HepG2 (cell line): ENCODE measurements at regions not wholly inside any gene's neighbourhood (a gene's known extent, or its start where the extent isn't known, plus 50 kb on each side); places are given as distances from the start of the nearest gene placed in this dataset.

Source experiments
- ATAC-seq: fragments of 200-7000 bp; cut with Tn5 transposase; 3 replicates; pipeline ENCODE4 v1.9.1; 2020; ENCODE audit warnings: mild to moderate bottlenecking, moderate library complexity
- BruUV-seq: library from RNA; stranded (reverse); fragments of 400-500 nt; replicated peaks from 2 replicates; lab custom pipeline; 2021; lab: Mats Ljungman, UMichigan
- CTCF ChIA-PET: fragments of 300-600 bp; formaldehyde crosslinking; extraction: SDS; loops from one replicate; lab custom pipeline; 2021; ENCODE audit warnings: low total read pairs, inconsistent platforms, low intra/inter-chr PET ratio; lab: Yijun Ruan, JAX
- POLR2A ChIA-PET: fragments of 350-600 bp; sonication (Branson Sonifier 250); formaldehyde crosslinking; loops from one replicate; lab custom pipeline; 2020; ENCODE audit warnings: antibody characterized with exemption, inconsistent platforms; lab: Yijun Ruan, JAX
- DNase-seq: peaks from one replicate; pipeline ENCODE4 v3.0.0-alpha.2; 2015; ENCODE audit warnings: low spot score
- FAIRE-seq: peaks from 3 replicates; lab custom pipeline; 2011; peaks lifted over from hg19 to GRCh38; lab: Jason Lieb, UNC
- H2AFZ ChIP-seq: one replicate; pipeline ENCODE4 v1.6.1; 2011; ENCODE audit warnings: low read length, inconsistent platforms
- H3K27ac ChIP-seq: fragments of 300-600 bp; 3 replicates; pipeline ENCODE4 v1.8.0; 2011; ENCODE audit warnings: mixed run types, mild to moderate bottlenecking, mixed read lengths, low read length, inconsistent platforms; ENCODE audit not compliant: insufficient read depth; ENCODE audit errors: extremely low read length
- H3K27me3 ChIP-seq, 2 experiments: fragments of 200-600 bp in 1 of 2; 2 replicates in 1 of 2; 3 replicates in 1 of 2; pipeline versions ENCODE4 v1.6.0 to v1.8.0; 2011; ENCODE audit warnings: low read length in 2 of 2, mild to moderate bottlenecking in 2 of 2, moderate library complexity in 2 of 2, inconsistent platforms in 1 of 2; ENCODE audit not compliant: insufficient read depth in 2 of 2, control insufficient read depth in 1 of 2
- H3K36me3 ChIP-seq, 2 experiments: fragments of 200-600 bp in 1 of 2; replicated peaks in 1 of 2; 2 replicates in 1 of 2; 3 replicates in 1 of 2; pipeline versions ENCODE4 v1.5.1 to v1.8.0; 2011; ENCODE audit warnings: low read length in 2 of 2, inconsistent platforms in 1 of 2; ENCODE audit not compliant: insufficient read depth in 2 of 2, control insufficient read depth in 1 of 2
- H3K4me1 ChIP-seq: 2 replicates; pipeline ENCODE4 v1.5.1; 2012; ENCODE audit warnings: low read length, inconsistent platforms; ENCODE audit not compliant: insufficient read depth
- H3K4me2 ChIP-seq: 2 replicates; pipeline ENCODE4 v1.6.0; 2011; ENCODE audit warnings: low read depth, low read length, inconsistent platforms
- H3K4me3 ChIP-seq, 3 experiments: fragments of 200-600 bp in 1 of 3; sonication (generic), shearing (Covaris generic) in 1 of 3; replicated peaks in 1 of 3; 2 replicates each; pipeline ENCODE4 v1.5.1; 2011 to 2016; ENCODE audit warnings: low read length in 3 of 3, inconsistent platforms in 2 of 3, low read depth in 2 of 3, mild to moderate bottlenecking in 2 of 3, control low read depth in 1 of 3, mixed read lengths in 1 of 3; ENCODE audit not compliant: insufficient read depth in 1 of 3
- H3K79me2 ChIP-seq: one replicate; pipeline ENCODE4 v1.6.1; 2011; ENCODE audit warnings: low read length, inconsistent platforms; ENCODE audit not compliant: insufficient read depth
- H3K9ac ChIP-seq: 2 replicates; pipeline ENCODE4 v1.6.0; 2011; ENCODE audit warnings: mild to moderate bottlenecking, low read depth, low read length, inconsistent platforms; ENCODE audit not compliant: insufficient read depth
- H3K9me3 ChIP-seq: 2 replicates; pipeline ENCODE4 v1.5.1; 2012; ENCODE audit warnings: mild to moderate bottlenecking, low read length
- H4K20me1 ChIP-seq: 2 replicates; pipeline ENCODE4 v1.6.0; 2011; ENCODE audit warnings: inconsistent platforms, mild to moderate bottlenecking, low read length, moderate library complexity; ENCODE audit not compliant: insufficient read depth
- FLYWCH1 ChIP-seq: sonication (generic); formaldehyde crosslinking; IDR thresholded peaks from 2 replicates; pipeline ENCODE4 v1.8.1; 2023; ENCODE audit warnings: mild to moderate bottlenecking, missing genetic modification reagents
- HOXD1 ChIP-seq: sonication (generic); formaldehyde crosslinking; IDR thresholded peaks from 2 replicates; pipeline ENCODE4 v1.5.0; 2020; ENCODE audit warnings: missing genetic modification reagents
- IRF2 ChIP-seq: IDR thresholded peaks from 2 replicates; pipeline ENCODE4 v1.6.1; 2018; ENCODE audit warnings: missing genetic modification reagents, missing compliant biosample characterization
- KLF16 ChIP-seq, 2 experiments: sonication (generic) in 1 of 2; formaldehyde crosslinking in 1 of 2; IDR thresholded peaks; 2 replicates each; pipeline versions ENCODE4 v1.6.1 to v1.8.0; 2016 to 2023; ENCODE audit warnings: missing genetic modification reagents in 2 of 2, missing compliant biosample characterization in 1 of 2
- LCORL ChIP-seq, 2 experiments: fragments of 450-650 bp in 1 of 2; sonication (generic) in 1 of 2; formaldehyde crosslinking in 1 of 2; IDR thresholded peaks; 2 replicates each; pipeline versions ENCODE4 v1.5.0 to v1.6.1; 2017 to 2020; ENCODE audit warnings: antibody characterized with exemption in 1 of 2, missing genetic modification reagents in 1 of 2
- MEIS2 ChIP-seq: sonication (generic); formaldehyde crosslinking; IDR thresholded peaks from 2 replicates; pipeline ENCODE4 v1.9.0; 2021; ENCODE audit warnings: mild to moderate bottlenecking, missing genetic modification reagents
- MYNN ChIP-seq: sonication (generic); formaldehyde crosslinking; IDR thresholded peaks from 2 replicates; pipeline ENCODE4 v1.4.0; 2020; ENCODE audit warnings: mild to moderate bottlenecking, low read depth, missing genetic modification reagents
- NKX3-1 ChIP-seq: sonication (generic); formaldehyde crosslinking; IDR thresholded peaks from 2 replicates; pipeline ENCODE4 v1.5.0; 2020; ENCODE audit warnings: missing genetic modification reagents
- PCBP1 ChIP-seq: fragments of 200-400 bp; formaldehyde crosslinking; IDR thresholded peaks from 2 replicates; pipeline ENCODE4 v1.6.1; 2017; ENCODE audit warnings: mild to moderate bottlenecking, low read depth, low read length, borderline replicate concordance
- PHB2 ChIP-seq: fragments of 450-650 bp; IDR thresholded peaks from 2 replicates; pipeline ENCODE4 v1.6.1; 2018; ENCODE audit not compliant: partially characterized antibody
- SRSF9 ChIP-seq: fragments of 200-400 bp; formaldehyde crosslinking; IDR thresholded peaks from 2 replicates; pipeline ENCODE4 v1.6.1; 2018; ENCODE audit warnings: borderline replicate concordance, mild to moderate bottlenecking, low read depth, low read length; ENCODE audit not compliant: insufficient read depth, poor library complexity, severe bottlenecking
- TBX3 ChIP-seq: fragments of 450-650 bp; IDR thresholded peaks from 2 replicates; pipeline ENCODE4 v1.6.1; 2017; ENCODE audit warnings: antibody characterized with exemption, mild to moderate bottlenecking, inconsistent platforms, borderline replicate concordance
- TRAFD1 ChIP-seq: sonication (generic); formaldehyde crosslinking; IDR thresholded peaks from 2 replicates; pipeline ENCODE4 v1.5.1; 2020; ENCODE audit warnings: missing genetic modification reagents, mild to moderate bottlenecking, borderline replicate concordance
- XBP1 ChIP-seq: sonication (generic); formaldehyde crosslinking; IDR thresholded peaks from 2 replicates; pipeline ENCODE4 v1.5.0; 2020; ENCODE audit warnings: missing genetic modification reagents
- ZNF276 ChIP-seq: sonication (generic); formaldehyde crosslinking; IDR thresholded peaks from 2 replicates; pipeline ENCODE4 v1.4.0; 2020; ENCODE audit warnings: mild to moderate bottlenecking, low read depth, missing genetic modification reagents
- ZNF510 ChIP-seq: sonication (generic); formaldehyde crosslinking; IDR thresholded peaks from 2 replicates; pipeline ENCODE4 v1.4.0; 2020; ENCODE audit warnings: low read depth, mild to moderate bottlenecking, missing genetic modification reagents
- ZNF512 ChIP-seq: sonication (generic); formaldehyde crosslinking; IDR thresholded peaks from 2 replicates; pipeline ENCODE4 v1.4.0; 2020; ENCODE audit warnings: mild to moderate bottlenecking, missing genetic modification reagents
- ZSCAN22 ChIP-seq: sonication (generic); formaldehyde crosslinking; IDR thresholded peaks from 2 replicates; pipeline ENCODE4 v1.4.0; 2020; ENCODE audit warnings: mild to moderate bottlenecking, missing genetic modification reagents
- ZSCAN31 ChIP-seq: sonication (generic); formaldehyde crosslinking; IDR thresholded peaks from 2 replicates; pipeline ENCODE4 v1.5.0; 2020; ENCODE audit warnings: low read depth, mild to moderate bottlenecking, missing genetic modification reagents
- WGBS: methylation state at CpG from one replicate; pipeline ENCODE4 v1.1.6; 2017; ENCODE audit warnings: low lambda C conversion rate; 5-methylcytosine and 5-hydroxymethylcytosine counted together
- in situ Hi-C: cut with HindIII; loops from 2 replicates; pipeline ENCODE4 v1.10.0; 2017; ENCODE audit warnings: low pct_unique_long_range_greater_than_20kb; ENCODE audit not compliant: extremely low pct_ligation_motif_present
- intact Hi-C: fragments of 100-400 bp; cut with micrococcal nuclease; formaldehyde crosslinking; loops from one replicate; pipeline ENCODE4 v1.10.0; 2022; ENCODE audit not compliant: unreplicated experiment
- TF ChIP-seq, protein P1 (sequence below): IDR thresholded peaks from 2 replicates; pipeline ENCODE4 v1.6.1; 2012; ENCODE audit warnings: inconsistent platforms

DNA sequence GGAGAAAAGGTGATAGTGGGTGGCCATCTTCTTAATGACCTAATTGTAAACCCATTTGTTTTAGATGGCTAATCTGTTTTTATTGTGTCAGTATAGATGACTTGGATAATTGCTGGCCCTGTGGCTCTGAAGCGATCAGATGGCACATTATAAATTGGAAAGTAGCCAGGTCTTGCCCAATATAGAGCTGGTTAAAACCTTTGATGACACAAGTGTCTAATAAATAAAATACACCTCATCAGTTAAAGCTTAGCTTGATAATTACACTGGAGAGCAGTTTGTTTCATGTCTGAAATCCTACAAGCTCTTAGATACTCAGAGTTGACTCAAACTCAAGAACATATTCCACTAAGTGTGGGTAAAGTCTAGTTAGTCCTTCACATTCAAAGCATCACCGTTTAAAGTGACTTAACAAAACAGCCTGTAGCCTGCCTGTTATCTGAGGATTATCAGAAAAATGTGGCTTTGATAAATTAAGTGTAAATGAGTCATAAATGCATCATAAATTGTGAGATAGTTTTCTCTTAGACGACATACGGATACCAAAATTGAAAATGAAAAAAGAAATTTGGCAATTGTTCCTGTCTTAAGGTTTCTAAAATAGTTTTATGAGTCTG is 280.9 kb downstream of the LRIG3 start:
- ATAC-seq (no peak), DNase-seq (no peak)
- H3K4me3 ChIP-seq: no peak overlapping the region

More for the DNA sequence above, 280.9 kb downstream of the LRIG3 start:
- in situ Hi-C loops (no loop called here), intact Hi-C loops (no loop called here)
- ChIA-PET POLR2A (no interaction called here), CTCF (no interaction called here)
- no peaks in the 10 kb centered on the region for H3K9me3 ChIP-seq
- no peaks in the 10 kb centered on the region for H3K4me1 ChIP-seq
- no peak overlapping the region for H2AFZ ChIP-seq
- H3K4me2 ChIP-seq: no peak overlapping the region
- no peak overlapping the region for H3K27ac ChIP-seq
- FAIRE-seq: no peak
- TF ChIP-seq ZSCAN22 (CRISPR knock-in tag): no peak
- TF ChIP-seq LCORL (IDR thresholded peaks at IDR 0.05): no peak
- TF ChIP-seq LCORL (CRISPR knock-in tag; IDR thresholded peaks at IDR 0.05): no peak
- TF ChIP-seq SRSF9: no peak
- no peak for TF ChIP-seq IRF2 (CRISPR knock-in tag)
- TF ChIP-seq ZSCAN31 (CRISPR knock-in tag): no peak
- TF ChIP-seq PCBP1: no peak
- TF ChIP-seq MYNN: no peak
- TF ChIP-seq HOXD1 (CRISPR knock-in tag): no peak
- TF ChIP-seq PHB2: no peak
- TF ChIP-seq TBX3: no peak
- no peak for TF ChIP-seq MEIS2 (CRISPR knock-in tag)
- TF ChIP-seq FLYWCH1 (CRISPR knock-in tag): no peak
- TF ChIP-seq ZNF510 (CRISPR knock-in tag): no peak
- TF ChIP-seq KLF16 (CRISPR knock-in tag; IDR thresholded peaks at IDR 0.05): no peak
- no peak for TF ChIP-seq ZNF276 (CRISPR knock-in tag)
- no peak for TF ChIP-seq ZNF512 (CRISPR knock-in tag)
- TF ChIP-seq XBP1 (CRISPR knock-in tag): no peak
- no peak for TF ChIP-seq NKX3-1 (CRISPR knock-in tag)
- TF ChIP-seq TRAFD1 (CRISPR knock-in tag): no peak
- TF ChIP-seq, protein P1, sequence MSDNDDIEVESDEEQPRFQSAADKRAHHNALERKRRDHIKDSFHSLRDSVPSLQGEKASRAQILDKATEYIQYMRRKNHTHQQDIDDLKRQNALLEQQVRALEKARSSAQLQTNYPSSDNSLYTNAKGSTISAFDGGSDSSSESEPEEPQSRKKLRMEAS: no peak
- no TSS peak for BruUV-seq
- no peaks in the 10 kb centered on the region for H4K20me1 ChIP-seq
- H3K79me2 ChIP-seq: no peaks in the 10 kb centered on the region
- H3K36me3 ChIP-seq: no peaks in the 10 kb centered on the region
- no peak overlapping the region for H3K9ac ChIP-seq
- H3K27me3 ChIP-seq: no peaks in the 10 kb centered on the region
- 6% methylated on average over 4 of the region's 4 CpGs for WGBS
